ENCODE measurements at regions not wholly inside any gene's neighbourhood (a gene's known extent, or its start where the extent isn't known, plus 50 kb on each side); places are given as distances from the start of the nearest gene placed in this dataset.

GRCh38 chr11:105260976-105261375 lies 121.4 kb upstream of the CARD18 start:
- BruUV-seq (replicated peaks), result no TSS peak
- H3K27ac ChIP-seq (ENCODE audit: low read length), result no peak overlapping the region
- H3K36me3 ChIP-seq (ENCODE audit: control insufficient read depth, insufficient read depth, low read length), result no peaks in the 10 kb centered on the region
- H3K9me3 ChIP-seq (ENCODE audit: control insufficient read depth, insufficient read depth, low read depth, low read length), result no peaks in the 10 kb centered on the region
- no peaks in the 10 kb centered on the region for H3K4me1 ChIP-seq (ENCODE audit: control insufficient read depth, insufficient read depth, low read length)
- ChIA-PET CTCF (no interaction called here), POLR2A (no interaction called here)
- H3K27me3 ChIP-seq (ENCODE audit: control insufficient read depth, insufficient read depth, low read length), result no peaks in the 10 kb centered on the region
- TF ChIP-seq SIN3A (IDR thresholded peaks at IDR 0.05; ENCODE audit: borderline replicate concordance, insufficient read depth, low read depth, low read length) (no peak), REST (IDR thresholded peaks at IDR 0.05; ENCODE audit: insufficient read depth in 1 of 2, low read depth in 2 of 2, low read length in 1 of 2) (no peak), CTCF (IDR thresholded peaks at IDR 0.05) (no peak), TCF7L2 (IDR thresholded peaks at IDR 0.05; ENCODE audit: low read depth, low read length) (no peak), POLR2AphosphoS5 (IDR thresholded peaks at IDR 0.05; ENCODE audit: low read depth, low read length) (no peak)
- in situ Hi-C loops (cut with HindIII; ENCODE audit: low pct_unique_long_range_greater_than_20kb, low sequenced_read_pairs) (no loop called here), intact Hi-C loops (cut with micrococcal nuclease; ENCODE audit: unreplicated experiment) (no loop called here)
- no peak for ATAC-seq
- no peak for DNase-seq (ENCODE audit: low read depth, low spot score)
- H3K4me3 ChIP-seq (ENCODE audit: low read depth in 2 of 2, low read length in 2 of 2), result no peak overlapping the region

- H3K4me3 ChIP-seq (ENCODE audit: low read depth in 2 of 2, low read length in 2 of 2), result no peak overlapping the region
- in situ Hi-C loops (cut with HindIII; ENCODE audit: low pct_unique_long_range_greater_than_20kb, low sequenced_read_pairs) (no loop called here), intact Hi-C loops (cut with micrococcal nuclease; ENCODE audit: unreplicated experiment) (no loop called here)
- ATAC-seq (no peak), DNase-seq (ENCODE audit: low read depth, low spot score) (no peak)
- POLR2A ChIA-PET, result no interaction called here
- no TSS peak for BruUV-seq (replicated peaks)
- H3K36me3 ChIP-seq (ENCODE audit: control insufficient read depth, insufficient read depth, low read length), result no peaks in the 10 kb centered on the region
- no peaks in the 10 kb centered on the region for H3K4me1 ChIP-seq (ENCODE audit: control insufficient read depth, insufficient read depth, low read length)
- H3K27me3 ChIP-seq (ENCODE audit: control insufficient read depth, insufficient read depth, low read length), result no peaks in the 10 kb centered on the region
- CTCF ChIA-PET, result no interaction called here
- no peak overlapping the region for H3K27ac ChIP-seq (ENCODE audit: low read length)
- no peaks in the 10 kb centered on the region for H3K9me3 ChIP-seq (ENCODE audit: control insufficient read depth, insufficient read depth, low read depth, low read length)
- no peak for TF ChIP-seq POLR2AphosphoS5 (IDR thresholded peaks at IDR 0.05; ENCODE audit: low read depth, low read length)
- no peak for TF ChIP-seq TCF7L2 (IDR thresholded peaks at IDR 0.05; ENCODE audit: low read depth, low read length)
- TF ChIP-seq CTCF (IDR thresholded peaks at IDR 0.05), result no peak
- no peak for TF ChIP-seq SIN3A (IDR thresholded peaks at IDR 0.05; ENCODE audit: borderline replicate concordance, insufficient read depth, low read depth, low read length)
- no peak for TF ChIP-seq REST (IDR thresholded peaks at IDR 0.05; ENCODE audit: insufficient read depth in 1 of 2, low read depth in 2 of 2, low read length in 1 of 2)
Measured at GRCh38 chr11:105245781-105246315, 106.3 kb upstream of the CARD18 start.
